ENCODE measurements at regions not wholly inside any gene's neighbourhood (a gene's known extent, or its start where the extent isn't known, plus 50 kb on each side); places are given as distances from the start of the nearest gene placed in this dataset.

DNA sequence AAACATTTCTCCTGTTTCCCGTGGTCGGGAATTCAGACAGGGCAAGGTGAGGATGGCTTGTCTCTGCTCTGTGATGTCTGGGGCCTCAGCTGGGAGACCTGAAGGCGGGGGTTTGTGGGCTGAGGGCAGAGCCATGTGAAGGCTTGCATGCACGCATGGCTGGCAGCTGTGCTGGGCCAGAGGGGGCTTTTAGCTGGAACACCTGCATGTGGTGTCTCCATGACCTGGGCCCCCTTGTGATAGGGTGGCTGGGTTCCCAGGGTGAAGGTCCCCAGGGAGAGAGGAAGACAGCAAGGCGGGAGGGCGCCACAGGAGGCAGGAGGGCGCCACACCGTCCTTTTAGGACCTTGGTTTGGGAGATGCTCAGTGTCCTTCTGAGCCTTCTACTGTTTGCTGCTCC lies 101.6 kb upstream of the PRR23E start:
- Mint-ChIP-seq H3K36me3 (ENCODE audit: low read depth) (no peaks in the 10 kb centered on the region), H3K27ac (no peak overlapping the region), H3K4me1 (no peaks in the 10 kb centered on the region), H3K9me3 (peaks cover 7% of the 10 kb centered on the region; the same call in 1 of the 3 replicates), H3K4me3 (no peak overlapping the region), H3K27me3 (ENCODE audit: insufficient read depth, low read depth, poor library complexity) (peaks cover 9% of the 10 kb centered on the region)
- Histone ChIP-seq H3K4me2 (no peak overlapping the region), H3K27me3 (ENCODE audit: insufficient read depth) (no peaks in the 10 kb centered on the region), H3F3A (replicated peaks; ENCODE audit: low read depth) (no peaks in the 10 kb centered on the region), H4K20me1 (replicated peaks; ENCODE audit: insufficient read depth) (no peaks in the 10 kb centered on the region), H3K9me2 (ENCODE audit: insufficient read depth) (no peaks in the 10 kb centered on the region), H3K27ac (ENCODE audit: low read depth) (no peak overlapping the region), H3K4me3 (no peak overlapping the region), H3K79me2 (replicated peaks; ENCODE audit: insufficient read depth) (no peaks in the 10 kb centered on the region), H2AFZ (no peak overlapping the region), H3K4me1 (ENCODE audit: insufficient read depth) (no peaks in the 10 kb centered on the region), H3K36me3 (ENCODE audit: insufficient read depth) (no peaks in the 10 kb centered on the region)
- ATAC-seq (no peak), DNase-seq (ENCODE audit: low spot score) (no peak)
- TF ChIP-seq ZNF331 (CRISPR knock-in tag; IDR thresholded peaks at IDR 0.05; ENCODE audit: low read depth) = no peak
- TF ChIP-seq, protein P1, sequence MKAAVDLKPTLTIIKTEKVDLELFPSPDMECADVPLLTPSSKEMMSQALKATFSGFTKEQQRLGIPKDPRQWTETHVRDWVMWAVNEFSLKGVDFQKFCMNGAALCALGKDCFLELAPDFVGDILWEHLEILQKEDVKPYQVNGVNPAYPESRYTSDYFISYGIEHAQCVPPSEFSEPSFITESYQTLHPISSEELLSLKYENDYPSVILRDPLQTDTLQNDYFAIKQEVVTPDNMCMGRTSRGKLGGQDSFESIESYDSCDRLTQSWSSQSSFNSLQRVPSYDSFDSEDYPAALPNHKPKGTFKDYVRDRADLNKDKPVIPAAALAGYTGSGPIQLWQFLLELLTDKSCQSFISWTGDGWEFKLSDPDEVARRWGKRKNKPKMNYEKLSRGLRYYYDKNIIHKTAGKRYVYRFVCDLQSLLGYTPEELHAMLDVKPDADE (IDR thresholded peaks at IDR 0.05) = no peak

DNA sequence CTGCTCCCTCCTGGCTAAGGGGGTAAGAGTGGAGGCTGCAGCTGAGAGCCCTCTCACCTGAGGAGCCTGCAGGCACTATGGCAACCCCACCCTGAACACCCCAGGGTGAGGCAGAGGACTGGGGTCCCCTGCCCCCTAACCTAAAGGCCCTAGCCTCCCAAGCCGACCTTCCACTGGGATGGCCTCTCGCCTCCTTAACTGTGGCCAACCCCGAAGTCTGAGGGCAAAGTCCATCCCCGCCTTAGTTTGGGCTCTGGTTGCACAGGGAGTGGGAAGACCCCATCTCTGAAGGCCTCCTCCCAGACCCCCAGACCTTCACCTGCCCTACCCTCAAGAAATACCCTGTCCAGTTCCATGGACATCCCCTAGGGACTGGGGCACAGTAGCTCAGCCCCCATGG lies 100.6 kb upstream of the PRR23E start:
- Mint-ChIP-seq H3K27ac (no peak overlapping the region), H3K4me1 (no peaks in the 10 kb centered on the region), H3K36me3 (ENCODE audit: low read depth) (no peaks in the 10 kb centered on the region), H3K4me3 (no peak overlapping the region), H3K9me3 (peaks cover 7% of the 10 kb centered on the region; the same call in 1 of the 3 replicates), H3K27me3 (ENCODE audit: insufficient read depth, low read depth, poor library complexity) (peaks cover 9% of the 10 kb centered on the region)
- Histone ChIP-seq H3F3A (replicated peaks; ENCODE audit: low read depth) (no peaks in the 10 kb centered on the region), H3K4me1 (ENCODE audit: insufficient read depth) (no peaks in the 10 kb centered on the region), H3K9me2 (ENCODE audit: insufficient read depth) (no peaks in the 10 kb centered on the region), H3K27me3 (ENCODE audit: insufficient read depth) (no peaks in the 10 kb centered on the region), H3K36me3 (ENCODE audit: insufficient read depth) (no peaks in the 10 kb centered on the region), H2AFZ (no peak overlapping the region), H3K4me2 (no peak overlapping the region), H3K27ac (ENCODE audit: low read depth) (no peak overlapping the region), H4K20me1 (replicated peaks; ENCODE audit: insufficient read depth) (no peaks in the 10 kb centered on the region), H3K4me3 (no peak overlapping the region), H3K79me2 (replicated peaks; ENCODE audit: insufficient read depth) (no peaks in the 10 kb centered on the region)
- ATAC-seq (no peak), DNase-seq (ENCODE audit: low spot score) (no peak)
- no peak for TF ChIP-seq ZNF114 (CRISPR knock-in tag; IDR thresholded peaks at IDR 0.05)
- no peak for TF ChIP-seq NANOG (IDR thresholded peaks at IDR 0.05; ENCODE audit: borderline replicate concordance)

DNA sequence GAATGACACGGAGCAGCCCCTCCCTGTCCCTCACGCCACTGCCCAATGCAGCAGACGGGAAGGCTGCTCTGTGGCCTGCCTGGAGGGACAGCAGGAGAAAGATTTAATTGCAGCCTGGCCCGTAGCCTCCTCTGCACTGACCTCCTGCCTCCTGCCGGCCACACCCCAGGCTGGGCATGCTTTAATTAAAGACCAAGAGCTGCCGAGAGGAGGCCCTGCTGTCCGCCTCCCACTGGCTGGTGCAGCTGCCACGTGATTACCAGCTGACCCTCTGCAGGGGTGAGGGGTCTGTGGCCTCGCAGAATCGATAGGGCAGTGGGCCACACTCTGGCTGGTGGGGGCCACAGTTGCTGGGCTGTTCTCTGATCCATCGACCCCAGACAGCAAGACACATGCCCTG lies 100.2 kb upstream of the PRR23E start:
- no peaks in the 10 kb centered on the region for H3K36me3 ChIP-seq (ENCODE audit: insufficient read depth)
- H3K4me1 ChIP-seq (ENCODE audit: insufficient read depth) = no peaks in the 10 kb centered on the region
- no peaks in the 10 kb centered on the region for H3F3A ChIP-seq (replicated peaks; ENCODE audit: low read depth)
- no peaks in the 10 kb centered on the region for H3K36me3 Mint-ChIP-seq (ENCODE audit: low read depth)
- no peak overlapping the region for H2AFZ ChIP-seq
- peaks cover 7% of the 10 kb centered on the region; the same call in 1 of the 3 replicates for H3K9me3 Mint-ChIP-seq
- H3K27me3 ChIP-seq (ENCODE audit: insufficient read depth) = no peaks in the 10 kb centered on the region
- H3K27ac Mint-ChIP-seq = no peak overlapping the region
- no peak for DNase-seq (ENCODE audit: low spot score)
- H3K27me3 Mint-ChIP-seq (ENCODE audit: insufficient read depth, low read depth, poor library complexity) = peaks cover 9% of the 10 kb centered on the region
- no peaks in the 10 kb centered on the region for H4K20me1 ChIP-seq (replicated peaks; ENCODE audit: insufficient read depth)
- H3K27ac ChIP-seq (ENCODE audit: low read depth) = no peak overlapping the region
- no peak overlapping the region for H3K4me2 ChIP-seq
- no peak overlapping the region for H3K4me3 Mint-ChIP-seq
- H3K9me2 ChIP-seq (ENCODE audit: insufficient read depth) = no peaks in the 10 kb centered on the region
- H3K79me2 ChIP-seq (replicated peaks; ENCODE audit: insufficient read depth) = no peaks in the 10 kb centered on the region
- no peak overlapping the region for H3K4me3 ChIP-seq
- H3K4me1 Mint-ChIP-seq = no peaks in the 10 kb centered on the region
- ATAC-seq = no peak
- TF ChIP-seq, protein P2, sequence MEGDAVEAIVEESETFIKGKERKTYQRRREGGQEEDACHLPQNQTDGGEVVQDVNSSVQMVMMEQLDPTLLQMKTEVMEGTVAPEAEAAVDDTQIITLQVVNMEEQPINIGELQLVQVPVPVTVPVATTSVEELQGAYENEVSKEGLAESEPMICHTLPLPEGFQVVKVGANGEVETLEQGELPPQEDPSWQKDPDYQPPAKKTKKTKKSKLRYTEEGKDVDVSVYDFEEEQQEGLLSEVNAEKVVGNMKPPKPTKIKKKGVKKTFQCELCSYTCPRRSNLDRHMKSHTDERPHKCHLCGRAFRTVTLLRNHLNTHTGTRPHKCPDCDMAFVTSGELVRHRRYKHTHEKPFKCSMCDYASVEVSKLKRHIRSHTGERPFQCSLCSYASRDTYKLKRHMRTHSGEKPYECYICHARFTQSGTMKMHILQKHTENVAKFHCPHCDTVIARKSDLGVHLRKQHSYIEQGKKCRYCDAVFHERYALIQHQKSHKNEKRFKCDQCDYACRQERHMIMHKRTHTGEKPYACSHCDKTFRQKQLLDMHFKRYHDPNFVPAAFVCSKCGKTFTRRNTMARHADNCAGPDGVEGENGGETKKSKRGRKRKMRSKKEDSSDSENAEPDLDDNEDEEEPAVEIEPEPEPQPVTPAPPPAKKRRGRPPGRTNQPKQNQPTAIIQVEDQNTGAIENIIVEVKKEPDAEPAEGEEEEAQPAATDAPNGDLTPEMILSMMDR (conservative IDR thresholded peaks at IDR 0.05; ENCODE audit: low read depth in 2 of 2) = no peak
- TF ChIP-seq, protein P3, sequence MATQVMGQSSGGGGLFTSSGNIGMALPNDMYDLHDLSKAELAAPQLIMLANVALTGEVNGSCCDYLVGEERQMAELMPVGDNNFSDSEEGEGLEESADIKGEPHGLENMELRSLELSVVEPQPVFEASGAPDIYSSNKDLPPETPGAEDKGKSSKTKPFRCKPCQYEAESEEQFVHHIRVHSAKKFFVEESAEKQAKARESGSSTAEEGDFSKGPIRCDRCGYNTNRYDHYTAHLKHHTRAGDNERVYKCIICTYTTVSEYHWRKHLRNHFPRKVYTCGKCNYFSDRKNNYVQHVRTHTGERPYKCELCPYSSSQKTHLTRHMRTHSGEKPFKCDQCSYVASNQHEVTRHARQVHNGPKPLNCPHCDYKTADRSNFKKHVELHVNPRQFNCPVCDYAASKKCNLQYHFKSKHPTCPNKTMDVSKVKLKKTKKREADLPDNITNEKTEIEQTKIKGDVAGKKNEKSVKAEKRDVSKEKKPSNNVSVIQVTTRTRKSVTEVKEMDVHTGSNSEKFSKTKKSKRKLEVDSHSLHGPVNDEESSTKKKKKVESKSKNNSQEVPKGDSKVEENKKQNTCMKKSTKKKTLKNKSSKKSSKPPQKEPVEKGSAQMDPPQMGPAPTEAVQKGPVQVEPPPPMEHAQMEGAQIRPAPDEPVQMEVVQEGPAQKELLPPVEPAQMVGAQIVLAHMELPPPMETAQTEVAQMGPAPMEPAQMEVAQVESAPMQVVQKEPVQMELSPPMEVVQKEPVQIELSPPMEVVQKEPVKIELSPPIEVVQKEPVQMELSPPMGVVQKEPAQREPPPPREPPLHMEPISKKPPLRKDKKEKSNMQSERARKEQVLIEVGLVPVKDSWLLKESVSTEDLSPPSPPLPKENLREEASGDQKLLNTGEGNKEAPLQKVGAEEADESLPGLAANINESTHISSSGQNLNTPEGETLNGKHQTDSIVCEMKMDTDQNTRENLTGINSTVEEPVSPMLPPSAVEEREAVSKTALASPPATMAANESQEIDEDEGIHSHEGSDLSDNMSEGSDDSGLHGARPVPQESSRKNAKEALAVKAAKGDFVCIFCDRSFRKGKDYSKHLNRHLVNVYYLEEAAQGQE (IDR thresholded peaks at IDR 0.05; ENCODE audit: unreplicated experiment) = no peak
- no peak for TF ChIP-seq ZNF331 (CRISPR knock-in tag; IDR thresholded peaks at IDR 0.05; ENCODE audit: low read depth)

All from GM23338 (cell line).